ENCODE measurements at regions not wholly inside any gene's neighbourhood (a gene's known extent, or its start where the extent isn't known, plus 50 kb on each side); places are given as distances from the start of the nearest gene placed in this dataset.

DNA sequence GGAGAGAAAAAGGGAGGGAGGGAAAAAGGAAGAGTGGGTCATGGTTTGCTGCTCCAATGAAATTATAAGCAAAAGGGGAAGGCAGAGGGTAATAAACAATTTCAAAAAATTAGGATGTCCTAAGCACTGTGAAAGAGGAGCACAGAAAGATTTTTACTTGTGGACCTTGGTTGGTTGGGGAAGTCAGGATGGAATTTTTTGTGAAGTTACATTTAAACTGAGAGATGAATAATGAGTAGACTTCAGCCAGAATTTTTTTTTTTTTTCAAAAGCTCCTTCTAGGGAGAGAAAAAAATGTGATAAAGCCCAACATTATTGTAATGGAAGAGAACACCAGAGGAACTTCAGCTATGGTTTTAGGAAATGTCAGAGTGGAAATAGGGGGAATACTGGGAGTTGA lies 515.9 kb upstream of the PAPPA start:
- H3K4me3 ChIP-seq (replicated peaks in 1 of 3; ENCODE audit: insufficient read depth in 1 of 3, low read depth in 2 of 3, low read length in 3 of 3) = no peak overlapping the region
- no peaks in the 10 kb centered on the region for H3K79me2 ChIP-seq (ENCODE audit: insufficient read depth, low read length)
- intact Hi-C loops (cut with micrococcal nuclease; ENCODE audit: unreplicated experiment) (no loop called here), in situ Hi-C loops (cut with HindIII; ENCODE audit: extremely low pct_ligation_motif_present, low pct_unique_long_range_greater_than_20kb) (no loop called here)
- no peak overlapping the region for H2AFZ ChIP-seq (ENCODE audit: low read length)
- POLR2A ChIA-PET = no interaction called here
- DNase-seq (ENCODE audit: low spot score) (no peak), ATAC-seq (no peak), FAIRE-seq (no peak)
- no peaks in the 10 kb centered on the region for H3K27me3 ChIP-seq (ENCODE audit: control insufficient read depth in 1 of 2, insufficient read depth in 2 of 2, low read length in 2 of 2)
- no peaks in the 10 kb centered on the region for H3K9me3 ChIP-seq (ENCODE audit: low read length)
- H3K27ac ChIP-seq (ENCODE audit: extremely low read length, insufficient read depth, low read length) = no peak overlapping the region
- H3K9ac ChIP-seq (ENCODE audit: insufficient read depth, low read depth, low read length) = no peak overlapping the region
- CTCF ChIA-PET (ENCODE audit: low intra/inter-chr PET ratio, low total read pairs) = no interaction called here
- H4K20me1 ChIP-seq (ENCODE audit: insufficient read depth, low read length) = no peaks in the 10 kb centered on the region
- TF ChIP-seq FOXM1 (CRISPR knock-in tag; IDR thresholded peaks at IDR 0.05) = no peak
- no peak for TF ChIP-seq REL (CRISPR knock-in tag; conservative IDR thresholded peaks at IDR 0.05)
- no peak for TF ChIP-seq ZNF20 (CRISPR knock-in tag; IDR thresholded peaks at IDR 0.05)
- no peak for TF ChIP-seq PAWR (CRISPR knock-in tag; IDR thresholded peaks at IDR 0.05; ENCODE audit: borderline replicate concordance)
- TF ChIP-seq NAIF1 (CRISPR knock-in tag; IDR thresholded peaks at IDR 0.05; ENCODE audit: borderline replicate concordance) = no peak
- no peak for TF ChIP-seq KMT2A (CRISPR knock-in tag; IDR thresholded peaks at IDR 0.05)
- TF ChIP-seq YEATS2 (CRISPR knock-in tag; IDR thresholded peaks at IDR 0.05; ENCODE audit: borderline replicate concordance) = no peak
- no peak for TF ChIP-seq HHEX (CRISPR knock-in tag; IDR thresholded peaks at IDR 0.05)
- TF ChIP-seq, protein P1, sequence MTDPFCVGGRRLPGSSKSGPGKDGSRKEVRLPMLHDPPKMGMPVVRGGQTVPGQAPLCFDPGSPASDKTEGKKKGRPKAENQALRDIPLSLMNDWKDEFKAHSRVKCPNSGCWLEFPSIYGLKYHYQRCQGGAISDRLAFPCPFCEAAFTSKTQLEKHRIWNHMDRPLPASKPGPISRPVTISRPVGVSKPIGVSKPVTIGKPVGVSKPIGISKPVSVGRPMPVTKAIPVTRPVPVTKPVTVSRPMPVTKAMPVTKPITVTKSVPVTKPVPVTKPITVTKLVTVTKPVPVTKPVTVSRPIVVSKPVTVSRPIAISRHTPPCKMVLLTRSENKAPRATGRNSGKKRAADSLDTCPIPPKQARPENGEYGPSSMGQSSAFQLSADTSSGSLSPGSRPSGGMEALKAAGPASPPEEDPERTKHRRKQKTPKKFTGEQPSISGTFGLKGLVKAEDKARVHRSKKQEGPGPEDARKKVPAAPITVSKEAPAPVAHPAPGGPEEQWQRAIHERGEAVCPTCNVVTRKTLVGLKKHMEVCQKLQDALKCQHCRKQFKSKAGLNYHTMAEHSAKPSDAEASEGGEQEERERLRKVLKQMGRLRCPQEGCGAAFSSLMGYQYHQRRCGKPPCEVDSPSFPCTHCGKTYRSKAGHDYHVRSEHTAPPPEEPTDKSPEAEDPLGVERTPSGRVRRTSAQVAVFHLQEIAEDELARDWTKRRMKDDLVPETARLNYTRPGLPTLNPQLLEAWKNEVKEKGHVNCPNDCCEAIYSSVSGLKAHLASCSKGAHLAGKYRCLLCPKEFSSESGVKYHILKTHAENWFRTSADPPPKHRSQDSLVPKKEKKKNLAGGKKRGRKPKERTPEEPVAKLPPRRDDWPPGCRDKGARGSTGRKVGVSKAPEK (CRISPR knock-in tag; IDR thresholded peaks at IDR 0.05; ENCODE audit: borderline replicate concordance) = no peak
- no peak for TF ChIP-seq ZBTB8A (CRISPR knock-in tag; IDR thresholded peaks at IDR 0.05; ENCODE audit: borderline replicate concordance, low read depth)
- no peak for TF ChIP-seq ZNF772 (CRISPR knock-in tag; IDR thresholded peaks at IDR 0.05)
- no peak overlapping the region for H3K4me2 ChIP-seq (ENCODE audit: low read depth, low read length)
- no TSS peak for BruUV-seq (replicated peaks)
- H3K4me1 ChIP-seq (ENCODE audit: insufficient read depth, low read length) = no peaks in the 10 kb centered on the region
- H3K36me3 ChIP-seq (replicated peaks in 1 of 2; ENCODE audit: control insufficient read depth in 1 of 2, insufficient read depth in 2 of 2, low read length in 2 of 2) = no peaks in the 10 kb centered on the region
